ENCODE measurements at regions not wholly inside any gene's neighbourhood (a gene's known extent, or its start where the extent isn't known, plus 50 kb on each side); places are given as distances from the start of the nearest gene placed in this dataset.

- TF ChIP-seq TEAD4 (IDR thresholded peaks at IDR 0.05) (no peak), REST (IDR thresholded peaks at IDR 0.05; ENCODE audit: low read depth) (no peak), MAX (IDR thresholded peaks at IDR 0.05) (no peak), CEBPB (IDR thresholded peaks at IDR 0.05) (no peak), YY1 (IDR thresholded peaks at IDR 0.05; ENCODE audit: low read depth) (no peak), EP300 (IDR thresholded peaks at IDR 0.05; ENCODE audit: borderline replicate concordance) (no peak), RAD21 (IDR thresholded peaks at IDR 0.05; ENCODE audit: low read depth) (no peak), EGR1 (IDR thresholded peaks at IDR 0.05) (no peak), TCF12 (IDR thresholded peaks at IDR 0.05; ENCODE audit: low read depth) (no peak)
Measured at GRCh38 chr2:120523766-120524165, 177.8 kb downstream of the INHBB start.
